GM19452 (cell line): ENCODE measurements at regions not wholly inside any gene's neighbourhood (a gene's known extent, or its start where the extent isn't known, plus 50 kb on each side); places are given as distances from the start of the nearest gene placed in this dataset.
"Not testable (repeated sequence)": the region's sequence is repeated elsewhere in the genome, so short reads cannot be mapped to it uniquely, and the experiment has no call there.

Experiments used
- ATAC-seq: cut with Tn5 transposase; IDR thresholded peaks from one replicate; pipeline ENCODE4 v1.9.1; 2021; ENCODE audit not compliant: unreplicated experiment

DNA sequence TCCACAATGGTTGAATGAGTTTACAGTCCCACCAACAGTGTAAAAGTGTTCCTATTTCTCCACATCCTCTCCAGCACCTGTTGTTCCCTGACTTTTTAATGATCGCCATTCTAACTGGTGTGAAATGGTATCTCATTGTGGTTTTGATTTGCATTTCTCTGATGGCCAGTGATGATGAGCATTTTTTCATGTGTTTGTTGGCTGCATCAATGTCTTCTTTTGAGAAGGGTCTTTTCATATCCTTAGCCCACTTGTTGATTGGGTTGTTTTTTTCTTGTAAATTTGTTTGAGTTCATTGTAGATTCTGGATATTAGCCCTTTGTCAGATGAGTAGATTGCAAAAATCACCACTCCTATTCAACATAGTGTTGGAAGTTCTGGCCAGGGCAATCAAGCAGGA, 287.6 kb upstream of the RASGRP1 start:
- ATAC-seq: not testable (repeated sequence)

DNA sequence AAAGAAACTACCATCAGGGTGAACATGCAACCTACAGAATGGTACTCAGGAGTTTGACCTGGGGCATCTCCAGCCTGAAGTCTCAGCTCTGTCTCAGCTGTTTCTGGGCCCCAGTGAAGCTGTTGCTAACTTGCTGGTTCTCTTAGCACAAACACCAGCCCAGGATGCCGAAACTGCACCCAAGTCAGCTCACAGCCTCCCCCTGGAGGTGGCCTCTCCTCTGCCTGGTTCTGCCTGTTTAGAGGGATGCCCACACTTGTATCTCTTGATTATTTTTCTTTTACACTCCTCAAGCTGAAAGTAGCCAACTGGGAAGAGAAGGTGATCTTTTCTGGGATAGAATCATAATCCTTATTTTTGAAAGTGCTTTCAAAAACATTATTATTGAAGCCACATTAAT, 289.0 kb upstream of the RASGRP1 start:
- no peak for ATAC-seq

- no peak for ATAC-seq
Observed at GRCh38 chr15:38854506-38854905, 289.9 kb upstream of the RASGRP1 start.

GRCh38 chr15:38857814-38858213, 293.2 kb upstream of the RASGRP1 start:
- no peak for ATAC-seq

DNA sequence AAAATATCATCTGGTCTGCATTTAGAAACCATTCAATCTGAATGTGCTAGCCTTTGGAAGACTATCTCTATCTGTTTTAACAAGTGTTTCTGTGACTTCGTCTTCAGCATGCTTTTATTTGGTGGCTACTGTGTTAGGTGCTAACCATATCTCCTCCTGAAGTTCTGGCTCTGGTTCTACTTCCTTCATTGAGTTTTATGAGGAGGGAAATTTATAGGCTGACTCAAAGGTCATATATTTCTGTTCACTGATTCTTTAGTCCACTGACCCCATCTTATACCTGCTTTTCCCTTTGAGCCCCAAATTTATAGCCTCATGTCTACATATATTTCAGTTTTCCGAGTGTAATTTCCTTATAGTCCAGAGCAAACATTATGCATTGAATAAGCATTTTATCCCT, 295.0 kb upstream of the RASGRP1 start:
- no peak for ATAC-seq

DNA sequence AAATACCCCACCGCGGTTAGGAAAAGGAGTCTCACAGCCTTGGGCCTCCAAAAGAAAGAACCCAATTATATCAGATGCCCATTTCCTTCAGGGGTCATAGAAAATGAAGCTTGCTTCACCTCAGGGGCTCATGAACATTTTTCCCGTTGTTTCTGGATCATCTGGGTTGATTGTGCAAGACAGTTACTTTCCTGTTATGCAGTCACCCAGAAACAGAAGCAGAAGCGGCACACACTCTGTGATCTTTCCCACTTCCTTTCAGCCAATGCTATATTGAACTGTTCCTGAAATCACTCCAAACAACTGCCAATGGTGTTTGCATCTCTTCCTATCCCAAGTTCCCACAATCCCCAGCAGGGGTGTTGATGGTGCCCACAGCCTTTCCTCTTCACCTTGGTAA, 295.6 kb upstream of the RASGRP1 start:
- ATAC-seq: no peak

GRCh38 chr15:38860674-38861073, 296.1 kb upstream of the RASGRP1 start:
- ATAC-seq: no peak

DNA sequence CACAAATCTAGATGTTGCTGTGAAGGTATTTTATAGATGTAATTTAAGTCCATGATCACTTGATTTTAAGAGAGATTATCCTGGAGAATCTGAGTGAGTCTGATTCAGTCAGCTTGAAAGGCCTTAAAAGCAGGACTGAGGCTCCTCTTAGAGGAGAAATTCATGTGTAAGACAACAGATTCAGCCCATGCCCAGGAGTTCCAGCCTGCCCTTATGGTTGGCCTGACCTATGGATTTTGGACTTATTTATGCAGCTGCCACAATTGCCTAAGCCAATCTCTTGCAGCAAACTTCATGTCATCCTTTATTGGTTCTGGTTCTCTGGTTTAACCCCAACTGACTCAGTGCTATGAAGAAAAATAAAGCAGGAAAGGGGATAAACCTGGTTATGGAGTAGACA, 296.5 kb upstream of the RASGRP1 start:
- no peak for ATAC-seq

DNA sequence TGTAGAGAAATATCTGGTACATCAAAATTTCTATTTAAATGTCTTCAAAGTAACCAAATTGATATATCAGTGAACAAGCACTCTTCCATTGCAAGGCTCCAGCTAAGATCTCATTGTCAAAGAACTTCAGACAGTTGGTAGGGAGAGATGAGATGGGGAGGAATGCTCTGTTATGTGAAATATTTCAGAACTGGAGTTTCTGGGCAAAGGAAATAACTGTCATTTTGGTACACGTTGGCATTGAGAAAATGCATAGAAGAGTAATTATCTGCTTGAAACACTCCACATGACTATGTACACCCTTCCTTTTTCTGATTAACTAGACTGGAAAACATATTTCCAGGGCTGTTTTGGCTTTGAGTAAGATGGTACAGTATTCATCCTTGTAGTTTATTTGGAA, 297.5 kb upstream of the RASGRP1 start:
- ATAC-seq: no peak

- ATAC-seq: no peak
Observed at GRCh38 chr15:38863381-38863780, 298.8 kb upstream of the RASGRP1 start.

DNA sequence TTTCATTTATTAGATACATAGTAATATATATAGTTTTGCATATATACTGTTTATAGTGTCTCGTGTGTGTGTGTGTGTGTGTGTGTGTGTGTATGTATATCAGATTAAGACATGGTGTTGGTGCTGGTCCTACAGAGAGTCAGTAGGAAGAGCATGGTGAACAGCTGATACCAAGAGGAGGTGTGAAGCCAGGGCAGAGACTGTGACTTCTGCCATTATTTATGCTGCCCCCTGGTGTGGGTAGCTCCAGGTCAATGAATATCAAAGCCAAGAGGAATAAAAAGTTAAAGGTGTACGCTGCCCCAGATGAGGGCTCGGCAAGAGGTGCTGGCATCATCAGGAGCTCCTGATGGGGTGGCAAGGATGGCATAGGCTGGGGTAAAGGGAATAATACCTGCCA, 299.5 kb upstream of the RASGRP1 start:
- ATAC-seq: no peak

- ATAC-seq: no peak
Observed at GRCh38 chr15:38864827-38865581, 300.4 kb upstream of the RASGRP1 start.

- no peak for ATAC-seq
Observed at GRCh38 chr15:38867556-38867955, 302.9 kb upstream of the RASGRP1 start.

GRCh38 chr15:38868326-38869114, 303.9 kb upstream of the RASGRP1 start:
- ATAC-seq: no peak

- ATAC-seq: no peak
Observed at GRCh38 chr15:38871638-38872037, 307.0 kb upstream of the RASGRP1 start.

DNA sequence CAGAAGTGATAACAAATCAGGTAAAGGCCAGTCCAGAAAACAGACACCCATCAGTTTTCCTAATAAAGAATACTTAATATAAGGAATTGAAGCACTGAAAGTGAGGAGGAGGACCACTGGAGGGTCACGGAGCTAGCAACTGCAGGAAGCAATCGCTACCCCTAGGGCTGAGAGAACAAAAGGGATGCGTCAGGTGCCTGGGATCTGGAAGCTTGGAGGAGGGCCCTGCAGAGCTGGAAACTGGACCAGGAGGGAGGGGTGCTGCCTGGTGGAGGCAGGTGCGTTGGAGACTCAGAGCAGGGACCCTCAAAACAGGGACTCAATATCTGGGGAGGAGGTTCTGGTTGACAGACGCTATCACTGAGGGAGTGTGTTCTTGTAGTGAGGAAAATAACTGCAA, 308.1 kb upstream of the RASGRP1 start:
- ATAC-seq: no peak

GRCh38 chr15:38873158-38873557, 308.5 kb upstream of the RASGRP1 start:
- no peak for ATAC-seq

DNA sequence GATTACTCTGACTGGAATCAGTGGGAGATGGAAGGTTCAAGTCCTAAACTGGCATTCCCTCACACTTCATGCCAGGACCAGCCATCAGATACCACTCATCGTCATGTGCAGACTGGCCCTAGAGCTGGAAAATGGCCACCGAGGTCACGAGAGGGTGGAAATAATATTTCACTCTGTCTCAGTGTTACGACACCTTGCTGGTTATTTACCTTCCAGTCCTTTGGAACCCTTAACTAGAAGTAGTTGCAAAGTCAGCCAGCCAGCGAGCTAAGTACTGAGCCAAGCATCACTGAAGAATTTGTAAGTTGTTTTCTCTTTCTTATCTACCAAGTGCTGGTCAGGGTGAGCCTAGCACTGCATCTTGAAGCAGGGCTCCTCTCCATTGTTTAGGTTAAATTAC, 309.9 kb upstream of the RASGRP1 start:
- no peak for ATAC-seq

GRCh38 chr15:38876211-38876610, 311.6 kb upstream of the RASGRP1 start:
- no peak for ATAC-seq

- ATAC-seq: no peak
Observed at GRCh38 chr15:38876621-38877020, 312.0 kb upstream of the RASGRP1 start.

DNA sequence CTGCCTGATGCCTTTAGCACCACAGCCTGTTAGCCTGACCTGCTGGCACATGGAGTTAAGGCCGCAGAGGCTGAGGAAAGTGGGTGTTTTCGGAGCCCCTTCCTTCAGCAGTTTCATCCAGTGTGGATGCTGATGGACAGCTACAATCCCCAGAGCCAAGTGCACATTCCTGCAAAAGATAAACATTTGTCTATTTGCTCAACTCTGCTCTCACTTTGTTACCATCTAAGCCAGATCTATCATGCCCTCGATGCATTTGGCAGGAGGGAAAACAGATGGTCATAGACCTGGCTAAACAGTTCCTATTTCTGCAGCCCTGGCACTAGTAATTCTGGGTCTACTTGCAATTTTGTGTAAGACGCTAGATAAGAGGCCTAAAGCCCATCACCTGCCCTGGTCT, 312.9 kb upstream of the RASGRP1 start:
- ATAC-seq: no peak

GRCh38 chr15:38878026-38878425, 313.4 kb upstream of the RASGRP1 start:
- ATAC-seq: no peak

- ATAC-seq: no peak
Observed at GRCh38 chr15:38878926-38879325, 314.3 kb upstream of the RASGRP1 start.
